PC-3 (cell line): ENCODE measurements at regions not wholly inside any gene's neighbourhood (a gene's known extent, or its start where the extent isn't known, plus 50 kb on each side); places are given as distances from the start of the nearest gene placed in this dataset.

ENCODE experiments used
- ATAC-seq: fragments of 200-7000 bp; cut with Tn5 transposase; 2 replicates; pipeline ENCODE4 v1.9.1; 2020; ENCODE audit warnings: mild to moderate bottlenecking, moderate library complexity
- BruUV-seq: library from RNA; stranded (reverse); fragments of 400-500 nt; replicated peaks from 2 replicates; lab custom pipeline; 2021; lab: Mats Ljungman, UMichigan
- CTCF ChIA-PET: fragments of 300-600 bp; sonication (Branson Sonifier 250); formaldehyde crosslinking; loops from one replicate; lab custom pipeline; 2022; ENCODE audit warnings: antibody characterized with exemption; lab: Charles Lee
- POLR2A ChIA-PET: fragments of 300-600 bp; sonication (Branson Sonifier 250); formaldehyde crosslinking; loops from one replicate; lab custom pipeline; 2022; ENCODE audit warnings: antibody characterized with exemption; ENCODE audit not compliant: unreplicated experiment; lab: Charles Lee
- DNase-seq: peaks from one replicate; pipeline ENCODE4 v3.0.0-alpha.2; 2015
- H2AFZ ChIP-seq: fragments of 300-600 bp; sonication (generic); 2 replicates; pipeline ENCODE4 v1.6.0; 2016; ENCODE audit warnings: antibody characterized with exemption, low read length
- H3F3A ChIP-seq: fragments of 300-600 bp; sonication (generic); one replicate; pipeline ENCODE4 v1.6.0; 2017; ENCODE audit warnings: antibody characterized with exemption, low read length, control low read depth, mild to moderate bottlenecking; ENCODE audit not compliant: unreplicated experiment
- H3K27ac ChIP-seq: fragments of 300-600 bp; sonication (generic); 2 replicates; pipeline ENCODE4 v1.5.1; 2016; ENCODE audit warnings: mild to moderate bottlenecking, low read length
- H3K27me3 ChIP-seq: fragments of 300-600 bp; sonication (generic); 2 replicates; pipeline ENCODE4 v1.6.1; 2016; ENCODE audit warnings: low read length, mixed read lengths
- H3K36me3 ChIP-seq: fragments of 300-600 bp; sonication (generic); 2 replicates; pipeline ENCODE4 v1.6.1; 2016; ENCODE audit warnings: low read depth, mixed run types, low read length, mixed read lengths
- H3K4me1 ChIP-seq: fragments of 300-600 bp; sonication (generic); 2 replicates; pipeline ENCODE4 v1.5.1; 2016; ENCODE audit warnings: low read length; ENCODE audit not compliant: insufficient read depth
- H3K4me2 ChIP-seq: fragments of 300-600 bp; sonication (generic); 2 replicates; pipeline ENCODE4 v1.6.0; 2016; ENCODE audit warnings: low read length
- H3K4me3 ChIP-seq: fragments of 300-600 bp; sonication (generic); 2 replicates; pipeline ENCODE4 v1.5.1; 2016; ENCODE audit warnings: mild to moderate bottlenecking, low read length, mixed read lengths
- H3K79me2 ChIP-seq: fragments of 300-600 bp; sonication (generic); 2 replicates; pipeline ENCODE4 v1.6.1; 2017; ENCODE audit warnings: low read length, mixed read lengths
- H3K9ac ChIP-seq: fragments of 300-600 bp; sonication (generic); 2 replicates; pipeline ENCODE4 v1.6.0; 2016; ENCODE audit warnings: mild to moderate bottlenecking, low read length
- H3K9me2 ChIP-seq: fragments of 300-600 bp; sonication (generic); replicated peaks from 2 replicates; pipeline ENCODE4 v1.6.1; 2016; ENCODE audit warnings: mixed run types, low read length, mixed read lengths
- H3K9me3 ChIP-seq: fragments of 300-600 bp; sonication (generic); 2 replicates; pipeline ENCODE4 v1.6.1; 2016; ENCODE audit warnings: low read length, mixed read lengths
- H4K20me1 ChIP-seq: fragments of 300-600 bp; sonication (generic); 2 replicates; pipeline ENCODE4 v1.6.1; 2016; ENCODE audit warnings: low read length, mixed read lengths
- CTCF ChIP-seq: fragments of 300-600 bp; sonication (generic); conservative IDR thresholded peaks from 2 replicates; pipeline ENCODE4 v1.5.1; 2017; ENCODE audit warnings: antibody characterized with exemption, low read depth, mild to moderate bottlenecking, low read length
- EZH2 ChIP-seq: fragments of 300-600 bp; sonication (generic); IDR thresholded peaks from one replicate; pipeline ENCODE4 v1.6.1; 2017; ENCODE audit warnings: antibody characterized with exemption, mild to moderate bottlenecking, low read length; ENCODE audit not compliant: unreplicated experiment
- EZH2phosphoT487 ChIP-seq: fragments of 300-600 bp; sonication (generic); IDR thresholded peaks from 2 replicates; pipeline ENCODE4 v1.6.1; 2018; ENCODE audit warnings: mild to moderate bottlenecking, antibody characterized with exemption, low read length, borderline replicate concordance
- intact Hi-C: fragments of 100-400 bp; cut with micrococcal nuclease; formaldehyde crosslinking; loops from 2 replicates; pipeline ENCODE4 v1.9.0; 2023

GRCh38 chrX:10828640-10829039 is 208.3 kb upstream of the MID1 start:
- H2AFZ ChIP-seq: no peak overlapping the region
- no peak overlapping the region for H3K4me3 ChIP-seq
- H3K27me3 ChIP-seq: no peaks in the 10 kb centered on the region
- CTCF ChIA-PET: no interaction called here
- TF ChIP-seq EZH2phosphoT487 (no peak), EZH2 (no peak), CTCF (no peak)
- H3K79me2 ChIP-seq: no peaks in the 10 kb centered on the region
- no peaks in the 10 kb centered on the region for H3F3A ChIP-seq
- no peak overlapping the region for H3K27ac ChIP-seq
- H3K4me2 ChIP-seq: no peak overlapping the region
- H4K20me1 ChIP-seq: no peaks in the 10 kb centered on the region
- ATAC-seq (no peak), DNase-seq (peak; percentile 30)
- POLR2A ChIA-PET: interaction anchor here (0.6 kb wide), 1 partner anchor 272 kb away, joined by 3 read pairs; no protein-coding TSS in a partner anchor
- intact Hi-C loops: no loop called here
- H3K36me3 ChIP-seq: no peaks in the 10 kb centered on the region
- no peaks in the 10 kb centered on the region for H3K9me2 ChIP-seq
- no peak overlapping the region for H3K9ac ChIP-seq
- H3K4me1 ChIP-seq: peaks cover 9% of the 10 kb centered on the region; the same call in 1 of the 2 replicates
- no TSS peak for BruUV-seq
- no peaks in the 10 kb centered on the region for H3K9me3 ChIP-seq

- Histone ChIP-seq H3K27ac (peak overlapping the region; percentile 33; the same call in 1 of the 2 replicates), H3K36me3 (no peaks in the 10 kb centered on the region), H3K27me3 (no peaks in the 10 kb centered on the region), H3K4me2 (peak overlapping the region; percentile 98), H3K79me2 (no peaks in the 10 kb centered on the region), H3F3A (no peaks in the 10 kb centered on the region), H2AFZ (peak overlapping the region; percentile 87), H3K9me3 (no peaks in the 10 kb centered on the region), H3K9me2 (no peaks in the 10 kb centered on the region), H3K4me3 (peak overlapping the region; percentile 82), H4K20me1 (no peaks in the 10 kb centered on the region), H3K4me1 (peaks cover 16% of the 10 kb centered on the region), H3K9ac (peak overlapping the region; percentile 52)
- DNase-seq (peak; percentile 16), ATAC-seq (no peak)
- ChIA-PET POLR2A (no interaction called here), CTCF (no interaction called here)
- BruUV-seq: no TSS peak
- intact Hi-C loops: loop anchor here (2.0 to 5.0 kb wide), 2 partner anchors 90 to 269 kb away; no protein-coding TSS in a partner anchor
- TF ChIP-seq EZH2 (no peak), CTCF (no peak), EZH2phosphoT487 (no peak)
These were observed 211.5 kb upstream of the MID1 start for GRCh38 chrX:10831716-10832502.
